ENCODE measurements at regions not wholly inside any gene's neighbourhood (a gene's known extent, or its start where the extent isn't known, plus 50 kb on each side); places are given as distances from the start of the nearest gene placed in this dataset.
"Not testable (repeated sequence)": the region's sequence is repeated elsewhere in the genome, so short reads cannot be mapped to it uniquely, and the experiment has no call there.

DNA sequence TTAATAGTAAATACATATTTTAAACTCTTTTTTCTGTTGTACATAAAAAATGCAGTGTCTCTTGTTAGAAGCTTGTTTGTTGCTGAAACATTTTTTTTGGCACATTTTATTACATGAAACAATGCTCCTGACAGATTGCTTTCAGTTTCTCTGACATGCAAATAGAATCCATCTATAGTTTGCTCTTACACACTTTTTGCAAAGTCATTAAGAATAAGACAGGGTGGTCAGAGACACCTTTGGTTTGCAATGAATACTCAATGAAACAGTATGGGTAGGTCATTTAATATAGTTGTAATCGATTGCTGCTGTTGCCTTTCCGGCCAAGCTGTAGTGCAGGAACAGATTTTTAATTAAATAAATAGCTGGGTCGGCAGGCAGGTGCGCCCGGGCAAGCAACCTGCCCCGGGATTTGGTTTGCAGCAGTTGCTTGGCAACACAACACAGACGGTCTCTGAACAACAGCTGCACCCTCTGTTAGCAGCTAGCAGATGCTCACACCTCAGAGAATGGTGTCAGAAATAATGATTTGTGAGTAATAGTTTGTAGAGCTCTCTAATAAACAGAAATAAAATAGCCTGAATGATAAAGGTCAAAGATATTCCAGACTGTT is 115.7 kb upstream of the CACNA2D1 start:
- no peak for DNase-seq

DNA sequence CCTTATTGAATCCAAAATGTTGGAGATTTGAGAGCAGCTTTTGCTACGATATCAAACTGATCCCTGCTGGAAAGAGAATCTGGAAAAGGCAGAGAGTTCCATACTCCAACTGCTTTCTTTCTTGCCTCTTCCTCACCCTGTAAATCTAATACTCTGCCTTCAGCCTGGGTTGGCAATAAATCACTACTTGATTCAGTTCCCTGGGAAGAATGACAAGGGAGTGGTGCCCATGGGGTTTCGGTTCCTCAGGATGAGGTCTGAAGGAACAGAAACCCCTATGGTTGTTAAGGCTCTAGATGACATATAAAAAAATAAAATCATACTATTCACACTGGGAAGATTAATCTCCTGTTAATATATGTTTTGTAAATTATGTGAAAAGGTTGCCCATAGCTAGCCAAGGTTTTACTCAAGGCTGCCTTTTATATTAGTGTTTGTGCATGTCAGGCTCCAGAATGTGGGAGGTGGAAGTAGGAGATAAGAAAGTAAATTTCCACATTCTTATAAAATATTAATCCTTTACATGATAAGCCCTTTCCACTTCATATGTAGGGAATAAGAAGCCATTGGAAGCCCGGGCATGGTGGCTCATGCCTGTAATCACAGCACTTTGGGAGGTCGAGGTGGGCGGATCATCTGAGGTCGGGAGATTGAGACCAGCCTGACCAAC is 106.2 kb upstream of the CACNA2D1 start:
- DNase-seq: no peak

DNA sequence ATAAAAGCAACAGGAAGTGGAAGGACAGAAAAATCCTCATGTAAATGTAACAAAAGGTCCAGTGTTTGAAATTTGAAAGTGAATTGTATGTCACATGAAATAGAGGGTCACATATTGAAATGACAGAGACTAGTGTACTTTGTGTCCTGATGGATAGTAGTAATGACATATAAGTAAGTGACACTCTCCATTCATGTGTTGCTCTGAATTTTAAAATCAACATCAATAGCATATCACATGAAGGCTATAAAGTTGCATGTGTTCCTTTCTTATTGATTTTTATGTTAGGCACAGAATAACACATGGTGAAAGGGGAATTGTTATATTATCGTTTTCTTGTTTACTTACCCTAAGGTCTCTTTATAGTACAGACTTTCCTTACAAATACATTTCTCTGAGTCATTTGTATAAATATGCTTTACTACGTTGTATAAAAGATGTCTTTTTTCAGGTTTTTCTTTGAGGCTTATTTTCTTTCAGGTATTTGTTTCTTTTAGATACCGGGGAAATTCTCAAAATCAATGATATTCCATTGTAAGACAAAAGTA is 104.6 kb upstream of the CACNA2D1 start:
- DNase-seq: no peak

DNA sequence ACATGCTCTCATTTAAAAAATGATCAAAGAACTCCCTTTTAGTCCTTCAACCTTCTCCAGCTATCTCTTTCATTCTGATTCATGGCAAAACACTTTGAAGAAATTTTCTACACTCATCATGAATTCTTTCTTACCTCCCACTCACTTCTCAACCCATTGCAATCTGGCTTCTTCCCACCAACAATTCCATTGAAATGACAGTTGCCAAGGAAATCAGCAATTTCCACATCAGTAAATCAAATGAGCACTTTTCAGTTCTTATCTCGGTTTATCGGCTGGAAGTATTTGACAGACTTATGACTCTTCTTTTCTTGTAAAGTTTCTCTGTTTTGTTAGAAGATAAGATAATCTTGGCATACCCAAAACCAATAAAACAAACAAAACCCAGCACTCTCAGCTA is 99.1 kb upstream of the CACNA2D1 start:
- no peak for DNase-seq

DNA sequence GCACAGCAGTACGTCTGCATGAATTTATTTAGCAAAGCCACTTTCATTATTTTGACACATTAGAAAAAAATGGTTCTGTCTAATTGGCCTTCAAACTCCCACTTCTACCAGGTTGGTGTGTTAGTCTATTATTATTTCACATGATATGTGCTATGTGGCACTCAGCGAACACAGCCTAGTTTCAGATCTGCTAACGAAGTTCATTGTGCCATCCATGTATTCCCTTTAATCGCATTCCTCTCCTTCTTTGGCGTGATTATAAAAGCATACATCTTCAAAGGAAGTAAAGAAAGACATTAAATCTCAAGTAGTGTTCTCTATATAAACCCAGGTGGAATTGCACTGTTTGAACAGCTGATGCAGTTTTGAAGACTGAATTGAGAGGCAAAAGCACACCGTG is 96.4 kb upstream of the CACNA2D1 start:
- DNase-seq: no peak

DNA sequence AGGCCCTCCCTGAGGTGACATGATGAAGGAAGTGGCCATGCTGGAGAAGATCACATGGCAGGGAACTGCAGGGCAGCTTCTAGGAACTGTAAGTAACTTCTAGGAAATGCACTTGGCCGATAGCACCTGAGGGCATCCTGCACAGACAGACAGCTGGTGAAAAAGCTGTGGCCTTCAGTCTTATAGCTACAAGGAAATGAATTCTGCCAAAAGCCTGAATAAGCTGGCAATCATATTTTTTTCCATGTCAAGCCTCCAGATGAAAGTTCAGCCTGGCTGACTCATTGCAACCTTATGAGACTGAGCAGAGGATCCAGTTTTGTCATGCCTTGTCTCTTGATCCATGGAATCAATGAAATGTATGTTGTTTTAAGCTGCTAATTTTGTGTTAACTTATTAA is 91.1 kb upstream of the CACNA2D1 start:
- no peak for DNase-seq

DNA sequence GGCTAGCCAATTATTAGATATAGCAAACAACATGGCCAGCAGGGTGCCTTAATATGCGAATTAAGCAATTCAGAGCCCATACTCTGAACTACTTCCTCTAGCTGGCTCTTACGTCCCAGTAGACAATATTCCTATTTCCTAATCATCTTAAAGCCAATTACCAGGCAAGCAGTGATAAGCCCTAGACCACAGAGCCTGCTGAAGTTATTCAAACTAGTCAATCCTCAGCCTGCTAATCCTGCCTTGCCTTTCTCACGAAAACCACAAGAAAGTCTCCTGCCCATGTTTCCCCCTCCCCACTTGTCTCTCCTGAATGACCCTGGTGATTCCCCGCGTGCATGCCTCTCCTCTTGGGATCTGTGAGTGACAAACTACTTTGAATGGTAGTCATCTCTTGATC is 86.8 kb upstream of the CACNA2D1 start:
- no peak for DNase-seq

DNA sequence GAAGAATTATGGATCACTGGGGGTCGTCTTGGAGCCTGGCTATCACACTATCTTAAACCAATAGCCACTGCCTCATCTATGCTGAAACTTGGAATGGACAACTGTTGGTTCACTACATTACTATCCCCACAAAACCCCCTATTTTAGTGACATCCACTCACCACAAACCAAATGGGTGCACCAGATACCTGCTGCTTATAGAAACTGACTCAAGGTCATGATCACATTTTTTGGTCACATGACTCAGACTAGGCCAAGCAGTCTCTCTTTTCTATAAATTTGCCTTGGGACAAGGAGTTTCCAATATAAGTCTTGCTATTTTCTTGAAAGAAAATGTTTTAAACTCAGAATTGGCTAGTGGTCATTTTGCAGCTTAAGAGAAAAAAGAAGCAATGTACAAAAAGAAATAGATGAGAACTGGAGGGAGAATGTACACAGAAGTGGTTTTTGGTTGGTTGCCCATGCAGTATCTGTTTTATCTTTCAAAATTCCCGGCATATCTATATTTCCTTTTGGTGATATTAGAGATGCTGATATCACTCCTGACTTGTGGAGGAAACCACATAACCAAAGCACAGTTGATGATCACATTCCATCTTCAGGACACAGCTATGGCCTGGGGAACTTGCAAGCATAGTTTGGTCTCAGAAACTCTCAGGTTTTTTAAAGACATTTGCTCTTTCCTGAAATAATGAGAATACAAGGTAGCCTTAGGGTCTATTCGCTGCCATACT is 85.2 kb upstream of the CACNA2D1 start:
- DNase-seq: no peak

DNA sequence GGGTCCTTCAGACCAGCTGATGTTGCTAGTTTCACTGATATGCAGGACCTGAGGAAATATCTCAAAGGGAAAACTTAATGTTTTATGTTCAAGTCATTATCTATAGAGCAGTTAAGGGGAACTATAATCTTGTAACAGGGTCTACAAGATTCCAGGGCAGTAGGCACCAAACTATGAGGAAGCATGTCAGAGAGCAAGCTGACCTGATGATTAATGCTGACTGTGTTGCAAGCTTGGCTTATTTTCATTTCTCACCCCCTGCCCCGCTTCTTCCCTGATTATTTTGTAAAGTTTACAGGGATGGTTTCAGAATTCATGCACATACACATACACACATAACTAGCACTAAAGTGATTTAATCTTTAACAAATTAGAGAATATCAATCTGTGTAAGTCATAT is 84.3 kb upstream of the CACNA2D1 start:
- DNase-seq: no peak

DNA sequence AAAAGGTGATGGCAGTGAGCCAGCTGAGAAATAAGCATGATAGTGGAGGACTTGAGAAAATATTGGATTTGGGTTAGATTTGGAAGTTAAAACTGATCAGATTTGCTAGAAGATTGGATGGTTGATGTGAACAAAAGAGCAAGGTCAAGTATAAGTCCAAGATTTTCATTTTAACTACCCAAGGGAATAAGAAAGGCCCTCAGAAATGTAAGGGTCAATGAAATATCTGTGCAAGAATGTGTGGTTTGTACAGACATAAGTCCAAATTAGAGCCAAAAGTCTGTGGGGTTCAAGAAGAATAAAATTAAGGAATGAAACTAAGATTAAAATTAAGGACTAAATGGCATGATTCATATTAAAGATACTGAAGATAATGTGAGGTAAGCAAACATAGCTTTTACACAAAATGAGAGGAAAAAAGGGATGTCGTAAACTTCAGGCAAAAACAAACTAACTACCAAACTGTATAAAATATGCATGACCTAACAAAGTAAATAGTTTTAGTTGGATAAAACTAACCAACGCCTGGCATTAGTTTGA is 78.4 kb upstream of the CACNA2D1 start:
- no peak for DNase-seq

DNA sequence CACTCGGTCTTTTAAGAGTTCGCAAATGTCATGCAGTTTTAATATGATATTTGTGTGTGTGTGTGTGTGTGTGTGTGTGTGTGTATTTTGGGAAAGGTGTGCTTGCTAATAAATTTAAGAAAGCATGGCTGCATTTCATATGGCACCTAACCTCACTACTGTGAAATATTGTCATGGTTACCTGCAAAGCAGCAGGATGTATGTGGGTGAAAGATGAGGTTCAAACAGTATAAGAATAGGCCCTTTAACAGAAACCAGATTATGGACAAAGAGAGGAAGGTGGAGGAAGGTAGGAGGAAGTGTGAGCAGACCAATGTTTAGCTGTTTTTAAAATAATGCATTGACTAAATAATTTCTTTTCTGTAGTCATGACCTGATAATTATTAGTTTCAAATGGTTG is 73.5 kb upstream of the CACNA2D1 start:
- no peak for DNase-seq

DNA sequence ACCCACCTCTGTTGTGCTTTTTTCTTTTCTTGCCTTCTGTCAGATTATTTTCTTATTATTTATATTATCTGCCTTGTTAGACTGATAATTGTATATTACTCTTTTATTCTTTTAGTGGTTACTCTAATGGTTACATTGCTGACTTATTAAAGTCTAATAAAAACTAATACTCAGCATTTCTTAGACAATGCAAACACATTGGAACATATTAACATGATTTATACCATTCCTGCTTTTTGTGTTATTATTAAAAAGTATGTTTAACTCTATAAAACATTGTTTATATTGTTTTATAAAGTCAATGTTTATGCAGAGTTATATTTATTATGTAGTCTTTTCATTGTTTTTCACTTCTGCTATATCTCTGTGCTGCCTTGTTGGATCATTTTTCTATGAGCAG is 68.0 kb upstream of the CACNA2D1 start:
- no peak for DNase-seq

DNA sequence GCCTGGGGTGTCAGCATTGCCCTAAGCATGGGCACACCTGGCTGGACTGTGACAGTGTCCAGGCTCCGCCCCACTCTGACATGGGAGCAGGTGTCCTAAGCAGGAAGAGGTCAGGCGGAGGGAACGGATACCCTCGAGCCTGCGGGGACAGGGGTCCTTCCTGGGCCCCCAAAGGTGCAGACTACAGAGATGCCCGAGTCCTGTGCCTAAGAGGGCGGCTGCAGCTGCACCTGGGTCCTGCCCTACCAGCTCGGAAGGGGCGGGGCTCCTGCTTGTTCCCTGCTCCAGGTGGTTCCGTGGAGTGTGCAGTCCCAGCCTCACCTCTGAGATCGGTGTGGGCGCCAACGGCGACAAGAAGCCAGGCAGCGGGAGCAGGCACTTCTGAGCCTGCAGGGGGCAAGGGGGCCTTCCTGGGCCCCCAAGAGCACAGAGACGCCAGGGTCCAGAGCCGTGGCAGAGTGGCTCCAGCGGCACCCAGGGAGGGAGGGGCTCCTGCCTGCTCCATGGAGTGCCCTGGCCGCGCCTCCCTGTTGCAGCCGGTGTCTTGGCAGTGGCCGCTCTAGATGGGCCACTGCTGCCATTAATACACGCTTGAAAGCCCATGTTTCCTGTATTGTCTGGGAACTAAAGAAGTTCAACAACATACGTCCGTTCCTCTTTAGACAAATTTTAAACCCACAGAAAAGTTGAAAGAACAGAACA is 64.5 kb upstream of the CACNA2D1 start:
- DNase-seq: no peak

DNA sequence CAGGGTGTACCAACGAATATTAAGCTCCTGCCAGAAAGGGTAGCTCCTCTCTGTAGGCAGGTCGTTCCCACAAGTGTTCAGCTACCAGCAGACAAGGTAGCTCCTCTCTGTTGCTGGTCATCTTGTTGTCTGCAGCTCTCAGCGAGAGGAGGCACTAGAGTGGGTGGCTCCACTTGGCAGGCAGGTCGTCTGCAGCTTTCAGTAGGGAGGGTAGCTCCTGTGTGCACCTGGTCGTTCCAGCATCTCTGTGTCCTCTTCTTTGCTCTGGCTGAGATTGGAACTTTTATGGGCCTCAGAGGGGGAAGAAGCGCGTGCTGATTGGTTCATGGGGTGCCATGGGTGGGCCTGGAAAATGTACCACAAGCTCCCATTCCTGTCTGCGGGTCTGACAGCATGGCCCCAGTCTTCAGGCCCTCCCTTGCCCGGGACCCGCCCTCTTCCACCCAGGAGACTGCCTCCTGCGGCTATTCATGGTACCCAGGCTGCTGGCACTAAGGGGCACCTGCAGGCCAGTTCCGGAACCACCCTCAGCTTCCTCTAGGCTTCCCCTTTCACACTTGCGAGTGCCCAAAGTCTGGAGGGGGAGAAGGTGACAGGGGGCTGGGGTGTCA is 63.9 kb upstream of the CACNA2D1 start:
- no peak for DNase-seq

DNA sequence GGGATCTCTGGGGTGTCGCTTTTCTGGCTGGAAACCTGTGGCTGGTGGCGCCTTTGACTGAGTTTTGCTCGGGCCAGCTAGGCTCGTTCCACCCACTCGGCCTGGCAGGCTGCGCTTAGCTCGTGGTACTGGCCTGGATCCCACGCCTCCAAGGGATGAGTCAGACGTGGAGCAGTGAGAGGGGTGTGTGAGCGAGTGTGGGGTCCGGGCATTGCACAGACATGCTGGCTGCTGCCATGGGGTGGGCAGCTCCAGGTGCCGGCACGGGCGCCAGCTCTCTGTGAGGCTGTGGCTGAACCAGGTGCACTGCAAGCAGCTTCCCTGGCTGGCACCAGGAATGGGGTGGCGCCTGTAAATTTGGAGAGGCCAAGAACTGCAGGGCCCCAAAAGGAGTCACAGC is 63.1 kb upstream of the CACNA2D1 start:
- no peak for DNase-seq

DNA sequence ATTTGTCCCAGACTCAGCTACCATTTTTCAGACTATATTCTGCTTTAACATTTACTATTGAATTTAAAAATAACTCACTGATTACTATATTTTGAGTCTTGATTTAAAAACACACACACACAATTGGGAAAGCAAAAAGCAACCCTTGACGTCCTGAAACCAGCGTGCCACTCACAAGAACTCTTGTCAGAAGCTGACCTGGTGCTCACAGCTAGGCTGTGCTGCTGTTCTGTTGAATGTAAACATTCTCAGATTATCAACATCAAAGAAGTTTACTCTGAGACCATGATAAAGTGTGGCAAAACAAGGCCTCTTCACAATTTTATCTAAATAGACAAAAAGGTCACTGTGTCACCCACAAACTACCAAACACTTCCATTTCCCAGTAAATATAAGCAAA is 62.6 kb upstream of the CACNA2D1 start:
- no peak for DNase-seq

DNA sequence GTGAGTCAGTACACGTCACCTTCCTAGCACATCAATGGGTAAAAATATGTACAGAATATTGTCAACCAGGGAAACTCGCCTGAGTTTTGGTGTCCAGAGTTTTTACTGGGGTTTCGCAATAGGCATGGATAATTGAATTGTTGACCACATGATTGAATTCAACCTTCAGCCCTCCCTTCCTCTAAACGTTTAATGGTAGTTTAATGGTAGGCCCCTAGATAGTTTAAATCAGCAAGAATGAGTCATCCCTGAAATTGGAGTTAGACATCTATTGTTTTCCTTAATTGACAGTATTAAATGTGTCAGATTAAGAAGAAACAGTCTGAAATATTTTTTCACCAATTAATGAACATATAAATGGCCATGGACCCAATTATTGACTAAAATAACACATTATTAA is 57.8 kb upstream of the CACNA2D1 start:
- no peak for DNase-seq

DNA sequence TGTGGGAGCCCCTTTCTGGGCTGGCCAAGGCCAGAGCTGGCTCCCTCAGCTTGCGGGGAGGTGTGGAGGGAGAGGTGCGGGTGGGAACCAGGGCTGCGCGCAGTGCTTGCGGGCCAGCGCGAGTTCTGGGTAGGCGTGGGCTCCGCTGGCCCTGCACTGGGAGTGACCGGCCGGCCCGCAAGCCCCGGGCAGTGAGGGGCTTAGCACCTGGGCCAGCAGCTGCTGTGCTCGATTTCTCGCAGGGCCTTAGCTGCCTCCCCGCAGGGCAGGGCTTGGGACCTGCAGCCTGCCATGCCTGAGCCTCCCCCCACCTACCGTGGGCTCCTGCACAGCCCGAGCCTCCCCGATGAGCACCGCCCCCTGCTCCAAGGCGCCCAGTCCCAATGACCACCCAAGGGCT is 56.0 kb upstream of the CACNA2D1 start:
- DNase-seq: not testable (repeated sequence)

DNA sequence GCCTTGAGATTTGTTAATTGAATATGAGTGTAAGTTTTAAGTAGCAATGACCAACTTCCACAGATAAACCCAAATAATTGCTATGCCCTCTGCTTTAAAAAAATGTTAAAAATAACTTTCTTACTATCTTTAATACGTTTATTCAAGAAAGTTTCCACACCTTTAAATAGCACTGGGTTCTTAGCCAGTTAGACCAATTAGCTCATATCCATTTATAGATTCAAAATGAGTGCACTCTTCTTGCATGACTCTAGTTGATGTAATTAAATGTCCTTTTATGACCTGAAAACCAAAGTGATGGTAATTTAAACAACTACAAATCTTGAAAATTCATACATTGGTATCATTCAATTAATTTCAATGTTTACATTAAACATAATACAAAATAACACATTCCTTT is 50.8 kb upstream of the CACNA2D1 start:
- no peak for DNase-seq
